A673 (cell line): ENCODE measurements at regions not wholly inside any gene's neighbourhood (a gene's known extent, or its start where the extent isn't known, plus 50 kb on each side); places are given as distances from the start of the nearest gene placed in this dataset.

Experiments used
- BruUV-seq: library from RNA; stranded (reverse); fragments of 400-500 nt; replicated peaks from 2 replicates; lab custom pipeline; 2021; lab: Mats Ljungman, UMichigan
- CTCF ChIA-PET: fragments of 300-600 bp; sonication (Branson Sonifier 250); formaldehyde crosslinking; loops from one replicate; lab custom pipeline; 2022; ENCODE audit warnings: antibody characterized with exemption; lab: Charles Lee
- POLR2A ChIA-PET: fragments of 300-600 bp; sonication (Branson Sonifier 250); formaldehyde crosslinking; loops from one replicate; lab custom pipeline; 2022; ENCODE audit warnings: antibody characterized with exemption; ENCODE audit not compliant: low non-redundant PET; lab: Charles Lee
- DNase-seq: peaks from one replicate; pipeline ENCODE4 v3.0.0-alpha.2; 2015; ENCODE audit warnings: low spot score
- H3K27ac ChIP-seq: fragments of 200-600 bp; sonication (generic); 2 replicates; pipeline ENCODE4 v1.5.1; 2016; ENCODE audit warnings: mixed run types, low read depth, mild to moderate bottlenecking, mixed read lengths, antibody characterized with exemption, low read length; ENCODE audit not compliant: poor library complexity, severe bottlenecking
- H3K27me3 ChIP-seq: fragments of 200-600 bp; sonication (generic); replicated peaks from 2 replicates; pipeline ENCODE4 v1.6.1; 2017; ENCODE audit warnings: mixed run types, low read depth, mild to moderate bottlenecking, mixed read lengths, antibody characterized with exemption, low read length; ENCODE audit not compliant: insufficient read depth, poor library complexity
- H3K36me3 ChIP-seq: fragments of 200-600 bp; sonication (generic); 2 replicates; pipeline ENCODE4 v1.6.1; 2016; ENCODE audit warnings: mixed run types, mild to moderate bottlenecking, mixed read lengths, antibody characterized with exemption, low read length; ENCODE audit not compliant: insufficient read depth, poor library complexity, severe bottlenecking
- H3K4me1 ChIP-seq: fragments of 200-600 bp; sonication (generic); 2 replicates; pipeline ENCODE4 v1.6.1; 2017; ENCODE audit warnings: mixed run types, mild to moderate bottlenecking, mixed read lengths, antibody characterized with exemption, low read length; ENCODE audit not compliant: insufficient read depth, poor library complexity, severe bottlenecking
- H3K4me3 ChIP-seq: fragments of 200-600 bp; sonication (generic); 2 replicates; pipeline ENCODE4 v1.5.1; 2016; ENCODE audit warnings: low read depth, mixed run types, mild to moderate bottlenecking, mixed read lengths, low read length; ENCODE audit not compliant: poor library complexity, severe bottlenecking
- H3K9me3 ChIP-seq: fragments of 200-600 bp; sonication (generic); 2 replicates; pipeline ENCODE4 v1.6.1; 2016; ENCODE audit warnings: mixed run types, low read depth, mild to moderate bottlenecking, mixed read lengths, antibody characterized with exemption, low read length; ENCODE audit not compliant: poor library complexity, severe bottlenecking
- EZH2 ChIP-seq: fragments of 200-600 bp; sonication (generic); IDR thresholded peaks from 2 replicates; pipeline ENCODE4 v1.6.1; 2017; ENCODE audit warnings: borderline replicate concordance, low read depth, mild to moderate bottlenecking, mixed read lengths, antibody characterized with exemption, low read length; ENCODE audit not compliant: poor library complexity, severe bottlenecking
- intact Hi-C: fragments of 100-400 bp; cut with micrococcal nuclease; formaldehyde crosslinking; loops from one replicate; pipeline ENCODE4 v1.10.0; 2022; ENCODE audit not compliant: unreplicated experiment
- TF ChIP-seq, protein P1 (sequence below): fragments of 300-800, 200-600 bp; sonication (generic); conservative IDR thresholded peaks from 2 replicates; pipeline ENCODE4 v1.5.1; 2017; ENCODE audit warnings: low read depth, mild to moderate bottlenecking, antibody characterized with exemption, low read length, moderate library complexity, mixed read lengths

DNA sequence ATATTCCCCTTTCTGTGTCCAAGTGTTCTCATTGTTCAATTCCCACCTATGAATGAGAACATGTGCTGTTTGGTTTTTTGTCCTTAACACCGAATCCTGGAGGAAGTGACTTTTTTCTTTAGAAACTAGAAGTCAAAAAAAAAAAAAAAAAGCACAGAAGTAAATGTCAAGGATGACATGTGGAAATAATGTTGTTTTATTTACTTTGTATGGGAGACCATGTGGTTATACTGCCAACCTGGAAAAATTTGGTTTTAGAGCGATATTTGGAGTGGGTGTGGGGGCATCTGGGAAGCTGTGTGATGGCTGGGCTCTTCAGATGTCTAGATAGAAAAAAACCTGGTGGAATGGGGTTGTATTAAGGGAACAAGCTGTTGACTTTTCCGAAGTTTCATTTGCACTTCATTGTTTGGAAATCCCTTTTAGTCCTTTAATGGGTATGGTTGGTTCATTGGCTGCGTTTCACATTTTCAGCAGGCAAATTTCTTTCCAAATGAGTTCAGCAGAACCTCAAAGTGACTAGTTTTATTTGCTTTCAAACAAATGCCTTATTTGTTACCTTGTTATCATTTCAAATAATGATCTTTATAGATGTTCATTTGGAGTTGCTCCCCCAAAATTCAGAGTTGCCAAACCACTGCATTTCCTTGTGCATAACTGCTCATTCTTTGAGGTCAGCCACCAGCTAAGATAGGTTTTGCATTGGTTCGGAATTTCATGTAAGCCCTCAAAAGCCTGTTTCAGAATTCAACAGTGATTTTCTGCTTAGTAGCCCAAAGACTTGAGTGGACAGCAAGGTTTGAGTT lies 508.2 kb downstream of the METTL15 start:
- Histone ChIP-seq H3K27ac (no peak overlapping the region), H3K27me3 (peaks cover 66% of the 10 kb centered on the region), H3K4me1 (no peaks in the 10 kb centered on the region), H3K9me3 (no peaks in the 10 kb centered on the region), H3K36me3 (no peaks in the 10 kb centered on the region), H3K4me3 (no peak overlapping the region)
- BruUV-seq = no TSS peak
- no peak for DNase-seq
- intact Hi-C loops = no loop called here
- no peak for TF ChIP-seq EZH2
- TF ChIP-seq, protein P1, sequence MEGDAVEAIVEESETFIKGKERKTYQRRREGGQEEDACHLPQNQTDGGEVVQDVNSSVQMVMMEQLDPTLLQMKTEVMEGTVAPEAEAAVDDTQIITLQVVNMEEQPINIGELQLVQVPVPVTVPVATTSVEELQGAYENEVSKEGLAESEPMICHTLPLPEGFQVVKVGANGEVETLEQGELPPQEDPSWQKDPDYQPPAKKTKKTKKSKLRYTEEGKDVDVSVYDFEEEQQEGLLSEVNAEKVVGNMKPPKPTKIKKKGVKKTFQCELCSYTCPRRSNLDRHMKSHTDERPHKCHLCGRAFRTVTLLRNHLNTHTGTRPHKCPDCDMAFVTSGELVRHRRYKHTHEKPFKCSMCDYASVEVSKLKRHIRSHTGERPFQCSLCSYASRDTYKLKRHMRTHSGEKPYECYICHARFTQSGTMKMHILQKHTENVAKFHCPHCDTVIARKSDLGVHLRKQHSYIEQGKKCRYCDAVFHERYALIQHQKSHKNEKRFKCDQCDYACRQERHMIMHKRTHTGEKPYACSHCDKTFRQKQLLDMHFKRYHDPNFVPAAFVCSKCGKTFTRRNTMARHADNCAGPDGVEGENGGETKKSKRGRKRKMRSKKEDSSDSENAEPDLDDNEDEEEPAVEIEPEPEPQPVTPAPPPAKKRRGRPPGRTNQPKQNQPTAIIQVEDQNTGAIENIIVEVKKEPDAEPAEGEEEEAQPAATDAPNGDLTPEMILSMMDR = no peak
- ChIA-PET POLR2A (no interaction called here), CTCF (no interaction called here)

DNA sequence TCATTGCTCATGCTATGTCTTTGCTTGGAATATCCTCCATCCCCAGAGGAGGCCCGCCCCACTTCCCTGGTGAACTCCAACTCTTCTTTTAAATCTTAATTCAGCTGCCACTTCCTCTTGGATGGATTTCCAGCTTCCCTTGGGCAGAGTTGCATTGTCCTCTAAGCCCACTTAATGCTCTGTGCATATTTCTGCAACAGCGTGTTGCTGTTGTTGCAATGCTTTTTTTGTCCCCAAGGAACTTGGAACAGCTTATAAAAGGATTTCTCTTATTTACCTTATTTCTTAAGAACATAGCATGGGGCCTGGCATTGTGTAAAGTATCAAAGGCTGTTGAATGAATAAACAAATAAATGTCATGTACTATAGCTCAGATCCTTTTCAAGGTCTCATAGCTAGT lies 507.4 kb downstream of the METTL15 start:
- peaks cover 67% of the 10 kb centered on the region for H3K27me3 ChIP-seq
- no peaks in the 10 kb centered on the region for H3K9me3 ChIP-seq
- H3K27ac ChIP-seq = no peak overlapping the region
- CTCF ChIA-PET = no interaction called here
- no TSS peak for BruUV-seq
- H3K36me3 ChIP-seq = no peaks in the 10 kb centered on the region
- DNase-seq = peak; percentile 63
- POLR2A ChIA-PET = no interaction called here
- intact Hi-C loops = no loop called here
- TF ChIP-seq EZH2 = no peak
- TF ChIP-seq, protein P1 = no peak
- H3K4me3 ChIP-seq = no peak overlapping the region
- no peaks in the 10 kb centered on the region for H3K4me1 ChIP-seq

DNA sequence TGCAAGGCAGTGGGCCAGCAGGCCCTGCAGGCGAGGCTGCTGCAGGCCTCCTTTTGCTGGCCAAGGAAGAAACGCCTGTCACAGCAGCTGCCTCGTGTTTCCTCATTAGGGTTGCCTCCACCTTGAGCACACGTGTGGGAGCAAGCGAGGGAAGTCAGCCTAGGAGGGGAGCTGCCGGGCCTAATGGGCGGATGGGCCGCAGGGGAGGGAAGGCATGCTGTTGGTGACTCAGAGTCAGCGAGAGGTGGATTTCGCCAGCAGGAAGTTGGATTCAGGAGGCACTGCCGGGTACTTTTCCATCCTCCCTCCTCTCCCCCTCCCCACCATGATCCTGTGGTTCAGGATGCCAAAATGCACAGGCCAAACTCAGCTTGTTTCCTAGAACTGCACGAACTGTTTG lies 498.7 kb downstream of the METTL15 start:
- intact Hi-C loops = no loop called here
- CTCF ChIA-PET = no interaction called here
- POLR2A ChIA-PET = interaction anchor here (0.7 kb wide), 1 partner anchor 720 kb away, joined by 3 read pairs; no protein-coding TSS in a partner anchor
- H3K27ac ChIP-seq = no peak overlapping the region
- peak; percentile 62 for DNase-seq
- no peak for TF ChIP-seq EZH2
- TF ChIP-seq, protein P1 = no peak
- no peak overlapping the region for H3K4me3 ChIP-seq
- no peaks in the 10 kb centered on the region for H3K9me3 ChIP-seq
- no peaks in the 10 kb centered on the region for H3K36me3 ChIP-seq
- BruUV-seq = no TSS peak
- peaks cover 80% of the 10 kb centered on the region for H3K27me3 ChIP-seq
- no peaks in the 10 kb centered on the region for H3K4me1 ChIP-seq
